ENCODE measurements at regions not wholly inside any gene's neighbourhood (a gene's known extent, or its start where the extent isn't known, plus 50 kb on each side); places are given as distances from the start of the nearest gene placed in this dataset.
"Not testable (repeated sequence)": the region's sequence is repeated elsewhere in the genome, so short reads cannot be mapped to it uniquely, and the experiment has no call there.

DNA sequence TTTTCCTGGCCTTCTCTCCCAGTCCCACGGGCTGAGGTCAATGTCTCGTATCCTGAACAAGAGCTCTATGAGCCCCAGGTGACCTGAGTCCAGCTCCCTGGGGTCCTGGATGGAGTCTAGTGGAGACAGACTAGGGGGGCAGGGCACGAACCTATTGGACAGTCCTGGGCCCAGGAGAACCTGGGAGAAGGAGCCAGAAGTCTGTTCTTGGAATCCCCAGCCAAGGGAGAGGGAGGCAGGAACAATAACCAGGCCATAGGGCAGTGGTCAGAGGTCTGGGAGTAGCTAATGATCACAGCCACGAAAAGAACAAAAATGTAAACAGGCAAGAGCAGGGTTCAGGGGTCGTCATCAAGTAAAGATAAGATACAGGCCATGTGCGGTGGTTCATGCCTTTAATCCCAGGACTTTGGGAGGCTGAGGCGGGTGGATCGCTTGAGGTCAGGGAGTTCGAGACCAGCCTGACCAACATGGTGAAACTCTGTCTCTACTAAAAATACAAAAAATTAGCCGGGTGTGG lies 60.8 kb downstream of the COPRS start:
- no peak for TF ChIP-seq SUZ12 (IDR thresholded peaks at IDR 0.05)
- TF ChIP-seq FOXA1 (IDR thresholded peaks at IDR 0.05) = no peak
- no peak for TF ChIP-seq TARDBP (IDR thresholded peaks at IDR 0.05)
- no peak for TF ChIP-seq LEF1 (IDR thresholded peaks at IDR 0.05; ENCODE audit: borderline replicate concordance)
- no peak for TF ChIP-seq ELF4 (IDR thresholded peaks at IDR 0.05)
- no peak for TF ChIP-seq FOXM1 (IDR thresholded peaks at IDR 0.05; ENCODE audit: borderline replicate concordance)
- no peak for TF ChIP-seq NFRKB (IDR thresholded peaks at IDR 0.05)
- no peak for TF ChIP-seq HDGF (IDR thresholded peaks at IDR 0.05; ENCODE audit: borderline replicate concordance)
- POLR2A ChIA-PET = no interaction called here
- CTCF ChIA-PET = no interaction called here
- no peak for DNase-seq (ENCODE audit: extremely low spot score)

DNA sequence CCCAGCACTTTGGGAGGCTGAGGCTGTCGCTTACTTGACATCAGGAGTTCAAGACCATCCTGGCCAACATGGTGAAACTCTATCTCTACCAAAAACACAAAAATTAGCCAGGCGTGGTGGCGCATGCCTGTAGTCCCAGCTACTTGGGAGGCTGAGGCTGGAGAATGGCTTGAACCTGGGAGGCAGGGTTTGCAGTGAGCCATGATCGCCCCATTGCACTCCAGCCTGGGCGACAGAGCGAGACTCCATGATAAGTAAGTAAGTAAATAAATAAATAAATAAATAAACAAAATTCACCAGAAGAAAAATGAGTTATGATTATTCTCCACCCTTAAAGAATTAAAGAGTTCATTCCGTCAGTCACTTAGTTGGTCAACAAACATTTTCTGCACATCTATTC lies 63.1 kb downstream of the COPRS start:
- DNase-seq (ENCODE audit: extremely low spot score); POLR2A ChIA-PET; CTCF ChIA-PET: not testable (repeated sequence)

DNA sequence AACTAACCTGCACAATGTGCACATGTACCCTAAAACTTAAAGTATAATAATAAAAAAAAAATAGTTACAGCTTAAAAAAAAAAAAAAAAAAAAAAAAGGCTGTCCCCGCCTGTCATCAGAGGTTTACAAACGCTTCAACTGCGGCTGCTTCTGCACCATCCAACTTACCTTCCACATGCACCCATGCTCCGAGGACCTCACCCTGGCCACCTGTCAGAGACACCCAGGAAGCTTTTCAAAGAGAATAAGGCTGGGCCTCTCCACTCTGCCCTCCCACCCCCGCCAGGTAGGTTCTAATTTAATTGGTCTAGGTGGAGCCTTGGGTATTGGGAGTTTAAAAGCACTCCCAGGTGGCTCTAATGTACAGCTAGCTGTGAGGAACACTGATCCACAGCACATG lies 64.9 kb downstream of the COPRS start:
- no peak for DNase-seq (ENCODE audit: extremely low spot score)
- POLR2A ChIA-PET = no interaction called here
- TF ChIP-seq FOXK2 (IDR thresholded peaks at IDR 0.05) (no peak), FOXA1 (IDR thresholded peaks at IDR 0.05) (no peak), SP1 (IDR thresholded peaks at IDR 0.05) (no peak), ARNT (IDR thresholded peaks at IDR 0.05) (no peak), TARDBP (IDR thresholded peaks at IDR 0.05) (no peak), HDGF (IDR thresholded peaks at IDR 0.05; ENCODE audit: borderline replicate concordance) (no peak)
- TF ChIP-seq, protein P1, sequence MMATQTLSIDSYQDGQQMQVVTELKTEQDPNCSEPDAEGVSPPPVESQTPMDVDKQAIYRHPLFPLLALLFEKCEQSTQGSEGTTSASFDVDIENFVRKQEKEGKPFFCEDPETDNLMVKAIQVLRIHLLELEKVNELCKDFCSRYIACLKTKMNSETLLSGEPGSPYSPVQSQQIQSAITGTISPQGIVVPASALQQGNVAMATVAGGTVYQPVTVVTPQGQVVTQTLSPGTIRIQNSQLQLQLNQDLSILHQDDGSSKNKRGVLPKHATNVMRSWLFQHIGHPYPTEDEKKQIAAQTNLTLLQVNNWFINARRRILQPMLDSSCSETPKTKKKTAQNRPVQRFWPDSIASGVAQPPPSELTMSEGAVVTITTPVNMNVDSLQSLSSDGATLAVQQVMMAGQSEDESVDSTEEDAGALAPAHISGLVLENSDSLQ (IDR thresholded peaks at IDR 0.05) = no peak
- CTCF ChIA-PET = no interaction called here

DNA sequence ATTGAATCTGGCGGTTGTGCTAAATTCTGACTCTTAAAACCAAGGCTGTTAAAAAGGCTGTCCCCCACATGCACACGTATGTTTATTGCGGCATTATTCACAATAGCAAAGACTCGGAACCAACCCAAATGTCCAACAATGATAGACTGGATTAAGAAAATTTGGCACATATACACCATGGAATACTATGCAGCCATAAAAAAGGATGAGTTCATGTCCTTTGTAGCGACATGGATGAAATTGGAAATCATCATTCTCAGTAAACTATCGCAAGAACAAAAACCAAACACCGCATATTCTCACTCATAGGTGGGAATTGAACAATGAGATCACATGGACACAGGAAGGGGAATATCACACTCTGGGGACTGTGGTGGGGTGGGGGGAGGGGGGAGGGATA lies 65.4 kb downstream of the COPRS start:
- DNase-seq (ENCODE audit: extremely low spot score); POLR2A ChIA-PET; CTCF ChIA-PET: not testable (repeated sequence)

DNA sequence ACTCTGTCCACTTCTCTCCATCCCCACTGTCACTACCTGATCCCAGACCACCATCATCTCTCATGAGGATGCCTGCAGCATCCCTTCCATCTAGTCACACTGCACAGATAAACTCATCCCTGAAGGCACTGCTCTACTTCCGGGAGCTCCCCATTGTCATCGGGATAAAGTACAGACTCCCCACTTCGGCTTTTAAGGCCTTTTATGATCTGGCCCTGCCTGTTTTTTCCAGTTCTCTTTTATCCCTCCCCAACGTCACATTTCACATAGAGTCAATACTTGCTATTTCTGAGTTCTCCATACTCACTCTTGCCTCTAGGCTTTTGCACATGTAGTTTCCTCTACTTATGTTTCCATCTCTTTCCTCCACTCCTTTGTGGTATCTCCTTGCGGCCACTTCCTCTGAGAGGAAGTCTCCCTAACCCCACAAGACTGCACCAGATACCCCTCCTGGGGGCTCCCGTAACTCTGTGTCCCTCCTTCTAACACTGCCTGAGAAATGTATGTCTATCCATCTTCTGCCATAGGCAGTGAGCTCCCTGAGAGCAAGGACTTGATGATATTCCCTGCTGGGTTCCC lies 66.9 kb downstream of the COPRS start:
- DNase-seq (ENCODE audit: extremely low spot score) = no peak
- CTCF ChIA-PET = interaction anchor here (0.6 kb wide), 1 partner anchor 194 kb away, joined by 4 read pairs; no protein-coding TSS in a partner anchor
- TF ChIP-seq CTBP1 (IDR thresholded peaks at IDR 0.05; ENCODE audit: borderline replicate concordance) = no peak
- no peak for TF ChIP-seq L3MBTL2 (conservative IDR thresholded peaks at IDR 0.05)

DNA sequence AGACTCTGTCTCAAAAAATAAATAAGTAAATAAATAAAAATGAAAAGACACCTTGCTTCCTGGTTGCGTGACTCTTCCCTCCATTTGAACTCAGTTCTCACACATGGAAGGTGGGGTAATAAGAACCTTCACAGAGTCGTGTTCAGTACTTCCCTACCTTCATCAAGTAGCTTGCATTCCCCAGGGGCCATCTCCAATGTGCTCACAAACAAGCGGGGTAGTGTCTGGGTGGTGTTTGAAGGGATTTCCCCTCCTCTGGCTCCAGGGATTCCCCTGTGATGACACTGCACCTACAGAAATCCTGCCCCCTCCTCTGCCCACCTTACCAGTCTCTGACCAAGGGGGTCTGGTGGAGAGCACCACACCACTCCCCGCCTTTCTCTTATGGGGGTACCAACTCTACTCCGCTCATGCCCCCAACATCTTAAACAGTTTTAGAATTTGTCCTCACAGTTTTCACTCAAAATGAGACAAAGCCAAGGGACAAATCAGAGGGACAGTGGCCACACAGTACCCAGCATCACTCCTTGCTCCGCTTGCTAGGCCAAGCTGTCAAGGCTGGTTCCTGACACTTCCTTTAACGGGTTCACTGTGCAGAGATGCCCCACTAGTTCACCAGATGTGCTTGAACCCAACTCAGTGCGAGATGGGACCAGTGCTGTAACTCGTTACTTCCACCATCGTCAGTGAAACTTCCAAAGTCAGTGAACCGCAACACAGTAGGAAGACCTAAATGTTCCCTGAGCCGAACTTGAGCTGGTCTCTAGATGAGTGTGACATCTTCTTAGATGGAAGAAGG lies 69.1 kb downstream of the COPRS start:
- no peak for TF ChIP-seq ZNF384 (IDR thresholded peaks at IDR 0.05)
- no peak for TF ChIP-seq ARNT (IDR thresholded peaks at IDR 0.05)
- TF ChIP-seq BHLHE40 (IDR thresholded peaks at IDR 0.05; ENCODE audit: borderline replicate concordance) = no peak
- POLR2A ChIA-PET = no interaction called here
- CTCF ChIA-PET = no interaction called here
- no peak for DNase-seq (ENCODE audit: extremely low spot score)

More for the DNA sequence above, 66.9 kb downstream of the COPRS start:
- POLR2A ChIA-PET = no interaction called here

DNA sequence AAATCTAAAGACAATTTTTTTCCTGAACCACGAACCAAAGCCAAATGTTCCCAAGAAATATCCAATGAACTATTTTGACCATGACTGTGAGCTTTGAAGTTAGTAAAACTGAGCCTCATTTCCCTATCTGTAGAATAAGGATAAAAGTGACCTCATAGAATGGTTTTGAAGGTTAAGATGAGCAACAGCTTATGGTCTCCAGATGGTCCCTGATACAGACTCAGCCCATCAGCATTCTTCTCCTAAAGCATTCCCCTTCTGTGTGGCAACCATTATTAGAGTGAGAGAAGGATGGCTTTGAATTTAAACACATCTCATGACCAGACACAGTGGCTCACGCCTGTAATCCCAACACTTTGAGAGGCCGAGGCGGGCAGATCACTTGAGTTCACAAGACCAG lies 70.1 kb downstream of the COPRS start:
- POLR2A ChIA-PET = no interaction called here
- DNase-seq (ENCODE audit: extremely low spot score) = no peak
- TF ChIP-seq ELF4 (IDR thresholded peaks at IDR 0.05) (no peak), ZNF384 (IDR thresholded peaks at IDR 0.05) (no peak), TARDBP (IDR thresholded peaks at IDR 0.05) (no peak), SUZ12 (IDR thresholded peaks at IDR 0.05) (no peak), FOXM1 (IDR thresholded peaks at IDR 0.05; ENCODE audit: borderline replicate concordance) (no peak), FOXA1 (IDR thresholded peaks at IDR 0.05) (no peak), ARNT (IDR thresholded peaks at IDR 0.05) (no peak), BHLHE40 (IDR thresholded peaks at IDR 0.05; ENCODE audit: borderline replicate concordance) (no peak), LEF1 (IDR thresholded peaks at IDR 0.05; ENCODE audit: borderline replicate concordance) (no peak), L3MBTL2 (conservative IDR thresholded peaks at IDR 0.05) (no peak), HDGF (IDR thresholded peaks at IDR 0.05; ENCODE audit: borderline replicate concordance) (no peak), NFRKB (IDR thresholded peaks at IDR 0.05) (no peak), FOXK2 (IDR thresholded peaks at IDR 0.05) (no peak), SP1 (IDR thresholded peaks at IDR 0.05) (no peak), CTBP1 (IDR thresholded peaks at IDR 0.05; ENCODE audit: borderline replicate concordance) (no peak)
- TF ChIP-seq, protein P1 (IDR thresholded peaks at IDR 0.05) = no peak
- CTCF ChIA-PET = no interaction called here

DNA sequence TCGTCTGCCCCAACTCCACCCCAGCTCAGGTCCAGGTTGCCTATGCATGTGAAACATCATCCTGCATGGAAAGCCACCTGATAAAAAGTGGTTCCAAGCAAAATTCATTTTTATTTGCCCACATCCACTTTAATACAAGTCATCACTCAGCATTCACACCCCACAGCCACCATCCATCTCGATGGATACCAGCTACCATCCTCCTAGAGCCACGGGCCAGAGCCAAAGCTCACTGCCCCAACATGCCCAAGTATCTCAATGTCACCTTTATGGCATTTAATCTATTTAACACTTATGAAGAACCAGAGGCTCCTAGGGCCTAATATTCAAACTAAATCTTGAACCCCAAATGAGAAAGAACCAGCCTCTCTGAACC lies 70.5 kb downstream of the COPRS start:
- ChIA-PET POLR2A (no interaction called here), CTCF (no interaction called here)
- no peak for DNase-seq (ENCODE audit: extremely low spot score)
- TF ChIP-seq FOXK2 (IDR thresholded peaks at IDR 0.05) (no peak), NFRKB (IDR thresholded peaks at IDR 0.05) (no peak), LEF1 (IDR thresholded peaks at IDR 0.05; ENCODE audit: borderline replicate concordance) (no peak), HDGF (IDR thresholded peaks at IDR 0.05; ENCODE audit: borderline replicate concordance) (no peak), FOXM1 (IDR thresholded peaks at IDR 0.05; ENCODE audit: borderline replicate concordance) (no peak), TARDBP (IDR thresholded peaks at IDR 0.05) (no peak), SUZ12 (IDR thresholded peaks at IDR 0.05) (no peak)
- TF ChIP-seq, protein P1 (IDR thresholded peaks at IDR 0.05) = no peak

All from HEK293T (cell line).